ENCODE measurements at regions not wholly inside any gene's neighbourhood (a gene's known extent, or its start where the extent isn't known, plus 50 kb on each side); places are given as distances from the start of the nearest gene placed in this dataset.
"Not testable (repeated sequence)": the region's sequence is repeated elsewhere in the genome, so short reads cannot be mapped to it uniquely, and the experiment has no call there.

GRCh38 chr6:67818322-67818721 is 816.8 kb upstream of the ADGRB3 start:
- no peak overlapping the region for H3K27ac ChIP-seq
- TF ChIP-seq ZFX (IDR thresholded peaks at IDR 0.05; ENCODE audit: borderline replicate concordance) (no peak), CTCF (IDR thresholded peaks at IDR 0.05) (no peak)

- H3K27ac ChIP-seq: no peak overlapping the region
- TF ChIP-seq ZFX (IDR thresholded peaks at IDR 0.05; ENCODE audit: borderline replicate concordance): no peak
- no peak for TF ChIP-seq CTCF (IDR thresholded peaks at IDR 0.05)
Measured at GRCh38 chr6:67815623-67816022, 819.5 kb upstream of the ADGRB3 start.

- H3K27ac ChIP-seq: no peak overlapping the region
- TF ChIP-seq CTCF (IDR thresholded peaks at IDR 0.05): no peak
- no peak for TF ChIP-seq ZFX (IDR thresholded peaks at IDR 0.05; ENCODE audit: borderline replicate concordance)
Measured at GRCh38 chr6:67814262-67814661, 820.8 kb upstream of the ADGRB3 start.

- TF ChIP-seq ZFX (IDR thresholded peaks at IDR 0.05; ENCODE audit: borderline replicate concordance) (no peak), CTCF (IDR thresholded peaks at IDR 0.05) (no peak)
- no peak overlapping the region for H3K27ac ChIP-seq
Measured at GRCh38 chr6:67812693-67813092, 822.4 kb upstream of the ADGRB3 start.

GRCh38 chr6:67812125-67812524 is 823.0 kb upstream of the ADGRB3 start:
- H3K27ac ChIP-seq: no peak overlapping the region
- TF ChIP-seq CTCF (IDR thresholded peaks at IDR 0.05): no peak
- no peak for TF ChIP-seq ZFX (IDR thresholded peaks at IDR 0.05; ENCODE audit: borderline replicate concordance)

- TF ChIP-seq ZFX (IDR thresholded peaks at IDR 0.05; ENCODE audit: borderline replicate concordance) (no peak), CTCF (IDR thresholded peaks at IDR 0.05) (no peak)
- H3K27ac ChIP-seq: no peak overlapping the region
Measured at GRCh38 chr6:67811239-67812037, 823.6 kb upstream of the ADGRB3 start.

GRCh38 chr6:67804808-67805207 is 830.3 kb upstream of the ADGRB3 start:
- H3K27ac ChIP-seq: not testable (repeated sequence)

GRCh38 chr6:67802771-67803170 is 832.3 kb upstream of the ADGRB3 start:
- no peak overlapping the region for H3K27ac ChIP-seq
- TF ChIP-seq CTCF (IDR thresholded peaks at IDR 0.05): no peak
- TF ChIP-seq ZFX (IDR thresholded peaks at IDR 0.05; ENCODE audit: borderline replicate concordance): no peak
